ENCODE measurements at regions not wholly inside any gene's neighbourhood (a gene's known extent, or its start where the extent isn't known, plus 50 kb on each side); places are given as distances from the start of the nearest gene placed in this dataset.

DNA sequence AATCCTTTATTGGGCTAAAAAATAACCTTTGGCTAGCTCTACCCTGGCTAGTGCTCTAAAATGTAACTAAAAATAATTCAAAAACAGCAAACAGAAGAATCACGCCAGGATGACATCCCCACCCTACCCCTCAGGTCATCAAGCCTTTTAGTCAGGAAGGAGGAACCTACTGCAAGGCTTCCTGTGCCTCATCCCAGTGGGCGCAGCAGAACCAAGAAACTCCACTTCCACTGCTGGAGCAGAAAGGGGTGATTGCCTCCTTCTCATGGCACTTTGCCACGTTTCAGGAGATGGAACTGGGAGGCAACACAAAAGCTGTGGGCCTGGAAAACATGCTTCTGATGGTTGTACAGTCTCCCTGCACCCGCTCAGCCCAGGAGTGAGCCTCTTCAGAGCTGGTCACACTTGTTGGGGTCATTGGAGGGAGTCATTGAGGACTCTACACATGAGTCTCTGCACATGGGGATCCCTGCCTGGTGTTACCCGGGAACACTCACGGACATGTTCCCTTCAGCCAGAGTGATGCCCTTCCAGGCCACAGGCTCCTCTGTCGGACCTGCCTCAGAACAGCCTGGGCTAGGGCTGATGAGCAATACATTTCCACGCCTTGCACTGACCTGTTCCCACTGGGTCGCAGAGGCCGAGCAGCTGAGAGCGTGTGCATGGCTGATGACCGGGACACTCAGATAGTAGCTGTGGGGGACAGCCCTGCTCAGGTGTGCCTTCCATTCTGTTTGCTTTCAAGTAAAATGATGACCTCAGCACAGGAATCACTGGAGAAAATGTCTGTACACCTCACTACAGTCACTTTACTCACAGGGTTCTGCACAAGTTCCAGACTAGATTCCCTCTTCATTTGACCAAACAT, 355.3 kb downstream of the FGFR2 start:
- TF ChIP-seq, protein P1, sequence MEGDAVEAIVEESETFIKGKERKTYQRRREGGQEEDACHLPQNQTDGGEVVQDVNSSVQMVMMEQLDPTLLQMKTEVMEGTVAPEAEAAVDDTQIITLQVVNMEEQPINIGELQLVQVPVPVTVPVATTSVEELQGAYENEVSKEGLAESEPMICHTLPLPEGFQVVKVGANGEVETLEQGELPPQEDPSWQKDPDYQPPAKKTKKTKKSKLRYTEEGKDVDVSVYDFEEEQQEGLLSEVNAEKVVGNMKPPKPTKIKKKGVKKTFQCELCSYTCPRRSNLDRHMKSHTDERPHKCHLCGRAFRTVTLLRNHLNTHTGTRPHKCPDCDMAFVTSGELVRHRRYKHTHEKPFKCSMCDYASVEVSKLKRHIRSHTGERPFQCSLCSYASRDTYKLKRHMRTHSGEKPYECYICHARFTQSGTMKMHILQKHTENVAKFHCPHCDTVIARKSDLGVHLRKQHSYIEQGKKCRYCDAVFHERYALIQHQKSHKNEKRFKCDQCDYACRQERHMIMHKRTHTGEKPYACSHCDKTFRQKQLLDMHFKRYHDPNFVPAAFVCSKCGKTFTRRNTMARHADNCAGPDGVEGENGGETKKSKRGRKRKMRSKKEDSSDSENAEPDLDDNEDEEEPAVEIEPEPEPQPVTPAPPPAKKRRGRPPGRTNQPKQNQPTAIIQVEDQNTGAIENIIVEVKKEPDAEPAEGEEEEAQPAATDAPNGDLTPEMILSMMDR (conservative IDR thresholded peaks at IDR 0.05 in 1 of 2, IDR thresholded peaks at IDR 0.05 in 1 of 2; ENCODE audit: extremely low read depth in 1 of 2, insufficient read depth in 1 of 2, low read depth in 1 of 2, low read length in 2 of 2), result no peak
- no peak for TF ChIP-seq EZH2 (IDR thresholded peaks at IDR 0.05; ENCODE audit: borderline replicate concordance, low read length)

All from mammary epithelial cell (primary cell).